ENCODE measurements at regions not wholly inside any gene's neighbourhood (a gene's known extent, or its start where the extent isn't known, plus 50 kb on each side); places are given as distances from the start of the nearest gene placed in this dataset.
A peak's percentile ranks its signal among the peaks of the same experiment; 100 is the strongest.
"Not testable (repeated sequence)": the region's sequence is repeated elsewhere in the genome, so short reads cannot be mapped to it uniquely, and the experiment has no call there.

- no peak for DNase-seq
These were observed 221.2 kb downstream of the TPBG start for GRCh38 chr6:82584856-82585255.

GRCh38 chr6:82588020-82588419 lies 224.4 kb downstream of the TPBG start:
- no peak for DNase-seq

- DNase-seq, result no peak
These were observed 225.3 kb downstream of the TPBG start for GRCh38 chr6:82588859-82589412.

- DNase-seq, result peak; percentile 76
These were observed 226.0 kb downstream of the TPBG start for GRCh38 chr6:82589509-82590206.

GRCh38 chr6:82597201-82597600 lies 233.6 kb downstream of the TPBG start:
- DNase-seq, result no peak

- DNase-seq, result no peak
These were observed 239.2 kb downstream of the TPBG start for GRCh38 chr6:82602776-82603175.

GRCh38 chr6:82603871-82604270 lies 240.3 kb downstream of the TPBG start:
- no peak for DNase-seq

- DNase-seq, result no peak
These were observed 244.5 kb downstream of the TPBG start for GRCh38 chr6:82607998-82608725.

GRCh38 chr6:82608781-82609180 lies 245.2 kb downstream of the TPBG start:
- no peak for DNase-seq

GRCh38 chr6:82611751-82612150 lies 248.1 kb downstream of the TPBG start:
- no peak for DNase-seq

GRCh38 chr6:82612475-82613039 lies 248.9 kb downstream of the TPBG start:
- DNase-seq, result no peak

GRCh38 chr6:82614518-82614917 lies 250.9 kb downstream of the TPBG start:
- DNase-seq, result peak; percentile 59

GRCh38 chr6:82616386-82617028 lies 252.9 kb downstream of the TPBG start:
- DNase-seq, result no peak

GRCh38 chr6:82617648-82618047 lies 254.0 kb downstream of the TPBG start:
- DNase-seq, result no peak

GRCh38 chr6:82619573-82619972 lies 256.0 kb downstream of the TPBG start:
- no peak for DNase-seq

- no peak for DNase-seq
These were observed 258.8 kb downstream of the TPBG start for GRCh38 chr6:82622461-82622860.

GRCh38 chr6:82624251-82624650 lies 260.6 kb downstream of the TPBG start:
- DNase-seq, result peak; percentile 88

GRCh38 chr6:82626946-82627345 lies 263.3 kb downstream of the TPBG start:
- not testable (repeated sequence) for DNase-seq

GRCh38 chr6:82629921-82630320 lies 266.3 kb downstream of the TPBG start:
- DNase-seq, result no peak

- no peak for DNase-seq
These were observed 278.1 kb downstream of the TPBG start for GRCh38 chr6:82641677-82642076.

- no peak for DNase-seq
These were observed 282.1 kb downstream of the TPBG start for GRCh38 chr6:82645536-82646230.

- DNase-seq, result no peak
These were observed 282.6 kb downstream of the TPBG start for GRCh38 chr6:82646231-82646615.

GRCh38 chr6:82651845-82652335 lies 288.3 kb downstream of the TPBG start:
- DNase-seq, result no peak

Measured in islet precursor cell (in vitro differentiated cells).